GM19467 (cell line): ENCODE measurements at regions not wholly inside any gene's neighbourhood (a gene's known extent, or its start where the extent isn't known, plus 50 kb on each side); places are given as distances from the start of the nearest gene placed in this dataset.
"Not testable (repeated sequence)": the region's sequence is repeated elsewhere in the genome, so short reads cannot be mapped to it uniquely, and the experiment has no call there.

Experiments used
- ATAC-seq: cut with Tn5 transposase; IDR thresholded peaks from one replicate; pipeline ENCODE4 v1.9.1; 2021; ENCODE audit warnings: mild to moderate bottlenecking, moderate library complexity; ENCODE audit not compliant: unreplicated experiment

DNA sequence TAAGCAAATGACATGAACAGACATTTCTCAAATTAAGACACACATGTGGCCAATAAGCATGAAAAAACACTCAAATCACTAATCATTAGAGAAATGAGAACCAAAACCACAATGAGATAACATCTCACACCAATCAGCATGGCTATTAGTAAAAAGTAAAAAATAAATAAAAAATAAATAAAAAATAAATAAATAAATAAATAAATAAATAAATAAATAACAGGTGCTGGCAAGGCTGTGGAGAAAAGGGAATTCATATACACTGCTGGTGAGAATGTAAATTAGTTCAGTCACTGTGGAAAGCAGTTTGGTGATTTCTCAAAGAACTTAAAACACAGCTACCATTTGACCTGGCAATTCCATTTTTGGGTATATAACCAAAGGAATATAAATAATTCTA, 167.1 kb upstream of the CNKSR2 start:
- ATAC-seq, result no peak

DNA sequence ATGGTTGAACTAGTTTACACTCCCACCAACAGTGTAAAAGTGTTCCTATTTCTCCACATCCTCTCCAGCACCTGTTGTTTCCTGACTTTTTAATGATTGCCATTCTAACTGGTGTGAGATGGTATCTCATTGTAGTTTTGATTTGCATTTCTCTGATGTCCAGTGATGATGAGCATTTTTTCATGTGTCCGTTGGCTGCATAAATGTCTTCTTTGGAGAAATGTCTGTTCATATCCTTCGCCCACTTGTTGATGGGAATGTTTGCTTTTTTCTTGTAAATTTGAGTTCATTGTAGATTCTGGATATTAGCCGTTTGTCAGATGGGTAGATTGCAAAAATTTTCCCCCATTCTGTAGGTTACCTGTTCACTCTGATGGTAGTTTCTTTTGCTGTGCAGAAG, 155.0 kb upstream of the CNKSR2 start:
- ATAC-seq, result not testable (repeated sequence)

DNA sequence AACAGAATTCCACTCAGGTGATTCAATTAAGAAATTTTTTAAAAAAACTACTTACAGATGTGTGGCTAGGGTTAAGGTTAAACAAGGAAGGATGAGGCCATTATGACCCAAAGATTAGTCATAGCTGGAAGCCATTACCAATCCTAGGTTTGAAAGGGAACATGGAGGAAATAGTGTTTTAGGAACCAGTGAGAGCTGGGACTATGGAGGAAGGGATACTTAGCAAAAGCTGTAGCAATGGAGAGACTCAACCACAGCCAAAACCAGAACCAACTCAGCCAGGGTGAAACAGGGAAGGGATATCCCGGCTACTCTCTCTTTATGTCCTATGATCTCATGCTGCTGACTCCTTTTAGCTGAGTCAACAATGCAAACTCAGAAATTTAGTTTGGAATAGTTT, 148.6 kb upstream of the CNKSR2 start:
- ATAC-seq, result no peak

- not testable (repeated sequence) for ATAC-seq
These were observed 145.2 kb upstream of the CNKSR2 start for GRCh38 chrX:21228974-21229373.

DNA sequence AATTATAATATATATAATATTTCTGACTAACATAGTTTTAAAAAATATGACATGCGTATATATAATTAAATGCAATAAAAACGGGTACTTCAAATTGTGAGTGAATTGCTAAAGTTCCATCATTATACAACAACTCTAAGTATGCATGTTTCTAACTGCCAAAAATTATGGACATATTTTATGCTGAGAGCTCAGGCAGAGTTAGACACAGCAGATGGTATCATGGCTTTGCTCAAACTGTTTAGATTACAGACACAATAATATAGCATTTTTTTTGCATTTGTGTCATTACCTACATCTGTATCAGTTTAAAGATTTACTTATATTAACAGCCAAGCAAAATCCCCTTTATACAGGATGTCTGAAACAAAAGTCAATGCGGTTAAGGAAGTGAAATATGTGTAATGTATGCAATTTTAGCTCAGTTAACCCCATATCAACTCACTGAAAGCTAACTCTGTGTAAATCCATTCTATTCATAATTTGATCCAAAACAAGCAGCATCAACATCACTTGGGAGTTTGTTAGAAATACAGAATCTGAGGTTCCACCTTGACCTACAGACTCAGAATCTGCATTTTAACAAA, 119.1 kb upstream of the CNKSR2 start:
- ATAC-seq, result peak; percentile 90

DNA sequence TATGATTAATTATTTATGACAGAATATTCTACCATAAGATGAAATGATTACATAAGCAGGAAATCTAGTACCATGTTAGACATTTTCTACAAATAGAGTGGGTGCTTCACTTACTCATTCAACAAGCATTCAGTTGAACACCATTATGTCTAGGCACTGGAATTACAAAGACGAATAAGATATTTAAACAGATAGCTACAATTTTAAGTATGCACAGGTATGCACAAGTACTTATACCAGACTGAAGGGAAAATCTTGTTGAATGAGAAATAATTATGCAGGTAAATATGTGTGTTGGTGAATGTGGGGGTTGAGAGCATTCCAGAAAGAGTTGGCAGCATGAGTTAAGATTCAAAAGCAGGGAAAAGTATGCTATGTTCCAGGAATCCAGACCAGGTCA, 107.3 kb upstream of the CNKSR2 start:
- no peak for ATAC-seq

GRCh38 chrX:21276736-21277433, 97.3 kb upstream of the CNKSR2 start:
- ATAC-seq, result no peak

DNA sequence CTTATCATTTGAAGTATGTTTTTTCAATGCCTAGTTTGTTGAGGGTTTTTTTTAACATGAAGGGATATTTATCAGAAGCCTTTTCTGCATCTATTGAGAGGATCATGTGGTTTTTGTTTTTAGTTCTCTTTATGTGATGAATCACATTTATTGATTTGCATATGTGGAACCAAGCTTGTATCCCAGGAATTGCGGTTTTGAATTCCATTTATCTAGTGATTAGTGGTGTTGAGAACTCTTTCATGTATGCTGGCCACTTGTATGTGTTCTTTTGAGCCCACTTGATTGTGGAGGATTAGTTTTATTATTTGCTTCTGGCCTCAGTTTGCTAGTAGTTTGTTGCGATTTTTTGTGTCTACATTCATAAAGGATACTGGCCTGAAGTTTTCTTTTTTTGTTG, 85.0 kb upstream of the CNKSR2 start:
- no peak for ATAC-seq

DNA sequence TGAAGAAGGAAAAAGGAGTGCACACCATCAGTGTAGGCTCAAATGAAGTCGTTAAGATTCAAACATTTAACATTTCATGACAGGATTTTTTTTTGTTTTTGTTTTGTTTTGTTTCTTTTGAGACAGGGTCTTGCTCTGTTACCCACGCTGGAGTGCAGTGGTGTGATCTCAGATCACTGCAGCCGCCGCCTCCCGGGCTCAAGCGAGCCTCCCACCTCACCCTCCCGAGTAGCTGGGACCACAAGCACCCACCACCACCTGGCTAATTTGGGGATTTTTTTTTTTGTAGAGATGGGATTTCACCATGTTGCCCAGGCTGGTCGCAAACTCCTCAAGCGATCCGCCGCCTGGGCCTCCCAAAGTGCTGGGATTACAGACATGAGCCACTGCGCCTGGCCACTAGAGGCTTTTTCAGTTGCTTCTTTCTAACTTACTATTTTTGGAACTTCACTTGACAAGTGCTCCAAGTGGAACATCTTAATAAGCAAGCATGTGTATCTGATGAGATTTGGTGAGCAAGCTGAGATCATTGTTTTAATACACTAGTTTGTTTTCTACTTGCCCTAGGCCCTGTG, 78.9 kb upstream of the CNKSR2 start:
- no peak for ATAC-seq

DNA sequence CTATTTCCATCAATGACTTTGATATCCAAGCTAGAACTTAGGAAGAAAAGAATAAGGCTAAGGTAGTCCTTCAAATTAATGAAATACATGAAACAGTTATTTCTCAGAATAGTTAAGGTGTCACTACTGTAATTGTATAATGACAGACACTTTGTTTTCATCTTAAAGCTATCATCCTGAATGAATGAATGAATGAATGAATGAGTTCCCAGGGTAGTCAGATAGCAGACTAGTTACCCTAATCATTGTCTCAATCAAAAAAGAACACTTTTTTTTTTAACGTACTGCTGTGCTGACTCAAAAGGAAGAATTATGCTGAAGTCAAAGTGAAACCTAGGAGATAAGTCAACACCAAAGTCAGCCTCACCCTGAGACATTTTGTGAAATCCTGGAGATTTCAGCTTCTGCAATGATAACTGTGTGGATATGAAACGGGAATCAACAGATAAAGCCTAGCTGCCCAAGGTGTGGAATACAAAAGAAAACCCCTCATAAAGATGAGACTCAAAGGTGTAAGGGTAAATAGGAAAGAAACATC, 68.3 kb upstream of the CNKSR2 start:
- ATAC-seq, result no peak

- no peak for ATAC-seq
These were observed 54.9 kb upstream of the CNKSR2 start for GRCh38 chrX:21319323-21319722.
